Endothelial cell of umbilical vein (primary cell): ENCODE measurements at regions not wholly inside any gene's neighbourhood (a gene's known extent, or its start where the extent isn't known, plus 50 kb on each side); places are given as distances from the start of the nearest gene placed in this dataset.

Experiments used
- BruUV-seq: library from RNA; stranded (reverse); fragments of 400-500 nt; replicated peaks from 2 replicates; lab custom pipeline; 2021; lab: Mats Ljungman, UMichigan
- CTCF ChIA-PET: fragments of 300-600, 350-600 bp; sonication (Branson Sonifier 250); formaldehyde crosslinking; loops from one replicate; lab custom pipeline; 2021; ENCODE audit warnings: antibody characterized with exemption, inconsistent platforms; lab: Charles Lee
- POLR2A ChIA-PET: fragments of 300-600, 350-600 bp; sonication (Branson Sonifier 250); formaldehyde crosslinking; loops from one replicate; lab custom pipeline; 2021; ENCODE audit warnings: antibody characterized with exemption, inconsistent platforms; lab: Charles Lee
- DNase-seq: peaks from one replicate; pipeline ENCODE4 v3.0.0-alpha.2; 2011; ENCODE audit warnings: low read depth, low spot score
- FAIRE-seq: peaks from 2 replicates; lab custom pipeline; 2011; peaks lifted over from hg19 to GRCh38; lab: Jason Lieb, UNC
- H2AFZ ChIP-seq: 2 replicates; pipeline ENCODE4 v1.6.0; 2012; ENCODE audit warnings: low read depth, low read length, control low read depth, inconsistent platforms
- H3K27ac ChIP-seq: 2 replicates; pipeline ENCODE4 v1.5.1; 2011; ENCODE audit warnings: low read depth, mild to moderate bottlenecking, control low read depth, low read length, moderate library complexity; ENCODE audit not compliant: insufficient read depth
- H3K27me3 ChIP-seq, 2 experiments: 2 replicates each; pipeline versions ENCODE4 v1.6.0 to v1.6.1; 2011; ENCODE audit warnings: low read length in 2 of 2, mixed read lengths in 1 of 2; ENCODE audit not compliant: control insufficient read depth in 2 of 2, insufficient read depth in 2 of 2
- H3K36me3 ChIP-seq, 2 experiments: 2 replicates in 1 of 2; 3 replicates in 1 of 2; pipeline ENCODE4 v1.5.1; 2011; ENCODE audit warnings: low read length in 2 of 2, mild to moderate bottlenecking in 1 of 2, moderate library complexity in 1 of 2; ENCODE audit not compliant: control insufficient read depth in 2 of 2, insufficient read depth in 2 of 2; ENCODE audit errors: extremely low read depth in 1 of 2
- H3K4me1 ChIP-seq: 3 replicates; pipeline ENCODE4 v1.5.1; 2011; ENCODE audit warnings: mild to moderate bottlenecking, low read length; ENCODE audit not compliant: control insufficient read depth, insufficient read depth; ENCODE audit errors: extremely low read depth
- H3K4me2 ChIP-seq: 2 replicates; pipeline ENCODE4 v1.6.1; 2011; ENCODE audit warnings: low read length, control low read depth, mixed read lengths; ENCODE audit not compliant: insufficient read depth
- H3K4me3 ChIP-seq, 3 experiments: fragments of 200-600 bp in 1 of 3; sonication (generic), shearing (Covaris generic) in 1 of 3; replicated peaks in 1 of 3; 2 replicates each; pipeline ENCODE4 v1.5.1; 2011 to 2016; ENCODE audit warnings: control low read depth in 3 of 3, low read length in 3 of 3, mild to moderate bottlenecking in 2 of 3, inconsistent platforms in 1 of 3, low read depth in 1 of 3, moderate library complexity in 1 of 3; ENCODE audit not compliant: insufficient read depth in 1 of 3
- H3K79me2 ChIP-seq: 2 replicates; pipeline ENCODE4 v1.6.0; 2012; ENCODE audit warnings: low read length, inconsistent platforms; ENCODE audit not compliant: control insufficient read depth, insufficient read depth
- H3K9ac ChIP-seq: replicated peaks from 2 replicates; pipeline ENCODE3; 2011; ENCODE audit warnings: low read length, control low read depth; ENCODE audit not compliant: insufficient read depth; ENCODE audit errors: extremely low read depth
- H3K9me1 ChIP-seq: replicated peaks from 3 replicates; pipeline ENCODE4 v1.6.0; 2011; ENCODE audit warnings: mild to moderate bottlenecking, low read length; ENCODE audit not compliant: control insufficient read depth, insufficient read depth; ENCODE audit errors: extremely low read depth
- H3K9me3 ChIP-seq: replicated peaks from 2 replicates; pipeline ENCODE4 v1.5.1; 2012; ENCODE audit warnings: low read length, inconsistent platforms; ENCODE audit not compliant: control insufficient read depth, insufficient read depth
- H4K20me1 ChIP-seq: replicated peaks from 2 replicates; pipeline ENCODE3; 2011; ENCODE audit warnings: mild to moderate bottlenecking, low read length; ENCODE audit not compliant: control insufficient read depth, insufficient read depth; ENCODE audit errors: extremely low read depth
- CTCF ChIP-seq, 2 donors: IDR thresholded peaks; 1 replicate in 1 of 2; 2 replicates in 1 of 2; pipeline ENCODE4 v1.5.1; 2011; ENCODE audit warnings: low read length in 2 of 2, mild to moderate bottlenecking in 2 of 2, moderate library complexity in 2 of 2, control low read depth in 1 of 2, inconsistent platforms in 1 of 2, low read depth in 1 of 2; ENCODE audit not compliant: insufficient read depth in 1 of 2; ENCODE audit errors: extremely low read depth in 1 of 2
- FOS ChIP-seq: IDR thresholded peaks from 2 replicates; pipeline ENCODE4 v1.6.1; 2011; ENCODE audit warnings: mild to moderate bottlenecking, low read length, moderate library complexity, borderline replicate concordance; ENCODE audit not compliant: insufficient read depth
- GATA2 ChIP-seq: IDR thresholded peaks from 2 replicates; pipeline ENCODE4 v1.7.0; 2011; ENCODE audit warnings: low read depth, mild to moderate bottlenecking, moderate library complexity, mixed read lengths, low read length; ENCODE audit not compliant: insufficient read length, insufficient read depth
- JUN ChIP-seq: IDR thresholded peaks from 2 replicates; pipeline ENCODE4 v1.6.1; 2011; ENCODE audit warnings: borderline replicate concordance, low read depth; ENCODE audit not compliant: insufficient read length, insufficient read depth
- MAX ChIP-seq: IDR thresholded peaks from 2 replicates; pipeline ENCODE4 v1.6.1; 2011; ENCODE audit not compliant: insufficient read depth, insufficient read length
- MYC ChIP-seq: IDR thresholded peaks from one replicate; pipeline ENCODE4 v1.6.1; 2011; ENCODE audit warnings: mild to moderate bottlenecking, low read depth, low read length
- POLR2A ChIP-seq: IDR thresholded peaks from 2 replicates; pipeline ENCODE4 v1.6.1; 2012; ENCODE audit warnings: low read depth, mild to moderate bottlenecking, control low read depth, low read length
- POLR2AphosphoS5 ChIP-seq: IDR thresholded peaks from 2 replicates; pipeline ENCODE4 v1.6.1; 2012; ENCODE audit warnings: low read depth, mild to moderate bottlenecking, control low read depth, low read length, moderate library complexity; ENCODE audit not compliant: insufficient read depth
- dilution Hi-C: fragments of 300-500 bp; cut with MboI; formaldehyde crosslinking; loops from one replicate; pipeline ENCODE4 v1.15.0; 2019; ENCODE audit warnings: low sequenced_read_pairs; ENCODE audit not compliant: extremely low pct_ligation_motif_present
- intact Hi-C: fragments of 100-400 bp; cut with micrococcal nuclease; formaldehyde crosslinking; loops from one replicate; pipeline ENCODE4 v1.10.0; 2022

GRCh38 chr2:172372436-172372835 lies 55.0 kb upstream of the ITGA6 start:
- H3K9me1 ChIP-seq, result no peaks in the 10 kb centered on the region
- H3K4me1 ChIP-seq, result peaks cover 7% of the 10 kb centered on the region
- DNase-seq (no peak), FAIRE-seq (no peak)
- TF ChIP-seq FOS (no peak), POLR2AphosphoS5 (no peak), MYC (no peak), POLR2A (no peak), GATA2 (no peak), JUN (no peak), CTCF (IDR thresholded peaks at IDR 0.05; ENCODE audit: extremely low read depth in 1 of 2, insufficient read depth in 1 of 2, low read depth in 1 of 2, low read length in 2 of 2) (no peak), MAX (no peak)
- no peak overlapping the region for H3K4me3 ChIP-seq
- no peak overlapping the region for H3K4me2 ChIP-seq
- BruUV-seq, result no TSS peak
- intact Hi-C loops (no loop called here), dilution Hi-C loops (no loop called here)
- ChIA-PET CTCF (interaction anchor here (0.8 to 1.3 kb wide), 3 partner anchors 15 to 200 kb away, joined by 3 read pairs; no protein-coding TSS in a partner anchor), POLR2A (no interaction called here)
- no peaks in the 10 kb centered on the region for H3K9me3 ChIP-seq
- no peak overlapping the region for H3K9ac ChIP-seq
- no peaks in the 10 kb centered on the region for H3K79me2 ChIP-seq
- no peaks in the 10 kb centered on the region for H3K36me3 ChIP-seq
- no peak overlapping the region for H3K27ac ChIP-seq
- H4K20me1 ChIP-seq, result no peaks in the 10 kb centered on the region
- no peak overlapping the region for H2AFZ ChIP-seq
- no peaks in the 10 kb centered on the region for H3K27me3 ChIP-seq
